Right lobe of liver (tissue), 6 donors: ENCODE measurements at regions not wholly inside any gene's neighbourhood (a gene's known extent, or its start where the extent isn't known, plus 50 kb on each side); places are given as distances from the start of the nearest gene placed in this dataset.

Experiments
- ATAC-seq, 4 donors: fragments of 200-7000 bp; cut with Tn5 transposase; one replicate each; pipeline ENCODE4 v1.9.1; 2020; ENCODE audit warnings: mild to moderate bottlenecking in 4 of 4, moderate library complexity in 4 of 4
- DNase-seq, 3 donors: peaks; one replicate each; pipeline ENCODE4 v3.0.0-alpha.2; 2020
- H3K27ac ChIP-seq, 3 donors: fragments of 200-600 bp; one replicate each; pipeline ENCODE4 v1.8.0; 2022
- H3K27me3 ChIP-seq, 2 donors: fragments of 200-600 bp; one replicate each; pipeline ENCODE4 v1.8.0; 2022
- H3K36me3 ChIP-seq, 4 donors: fragments of 200-600 bp; sonication (generic) in 1 of 4; one replicate each; pipeline versions ENCODE4 v1.5.1 to v1.8.0; 2017 to 2022; ENCODE audit warnings: control low read depth in 1 of 4
- H3K4me1 ChIP-seq, 4 donors: fragments of 200-600 bp; sonication (generic) in 1 of 4; one replicate each; pipeline versions ENCODE4 v1.5.1 to v1.8.0; 2017 to 2022; ENCODE audit warnings: control low read depth in 1 of 4
- H3K4me3 ChIP-seq, 3 donors: fragments of 200-600 bp; one replicate each; pipeline ENCODE4 v1.8.0; 2022
- H3K9me3 ChIP-seq, 4 donors: fragments of 200-600 bp; sonication (generic) in 1 of 4; one replicate each; pipeline versions ENCODE4 v1.5.1 to v1.8.0; 2017 to 2022; ENCODE audit warnings: control low read depth in 1 of 4
- POLR2A ChIP-seq: fragments of 450-650 bp; IDR thresholded peaks from one replicate; pipeline ENCODE4 v1.6.1; 2017; ENCODE audit warnings: antibody characterized with exemption, mild to moderate bottlenecking
- WGBS: methylation state at CpG from one replicate; pipeline ENCODE4 v1.1.6; 2018; ENCODE audit warnings: low coverage, low lambda C conversion rate; ENCODE audit not compliant: insufficient coverage; ENCODE audit errors: missing lambda C conversion rate; 5-methylcytosine and 5-hydroxymethylcytosine counted together
- intact Hi-C, 2 donors: fragments of 100-400 bp; cut with DNase I; formaldehyde crosslinking; loops; one replicate each; pipeline versions ENCODE4 v1.11.2 to v1.14.1; 2022
- TF ChIP-seq, protein P1 (sequence below), 4 donors: fragments of 200-600 bp in 3 of 4; fragments of 450-650 bp in 1 of 4; IDR thresholded peaks; one replicate each; pipeline versions ENCODE4 v1.5.1 to v1.8.0; 2016 to 2022; ENCODE audit warnings: antibody characterized with exemption in 4 of 4, mild to moderate bottlenecking in 2 of 4
- donor health status: DM: no; HTN: yes; CAD: no.
- donor health status: DM: no; HTN: no; CAD: no.
- donor health status: DM: no; HTN: no; CAD: no.
- donor health status: DM: no; HTN: yes; CAD: no.
- donor health status: DM: no; HTN: yes; CAD: no.

DNA sequence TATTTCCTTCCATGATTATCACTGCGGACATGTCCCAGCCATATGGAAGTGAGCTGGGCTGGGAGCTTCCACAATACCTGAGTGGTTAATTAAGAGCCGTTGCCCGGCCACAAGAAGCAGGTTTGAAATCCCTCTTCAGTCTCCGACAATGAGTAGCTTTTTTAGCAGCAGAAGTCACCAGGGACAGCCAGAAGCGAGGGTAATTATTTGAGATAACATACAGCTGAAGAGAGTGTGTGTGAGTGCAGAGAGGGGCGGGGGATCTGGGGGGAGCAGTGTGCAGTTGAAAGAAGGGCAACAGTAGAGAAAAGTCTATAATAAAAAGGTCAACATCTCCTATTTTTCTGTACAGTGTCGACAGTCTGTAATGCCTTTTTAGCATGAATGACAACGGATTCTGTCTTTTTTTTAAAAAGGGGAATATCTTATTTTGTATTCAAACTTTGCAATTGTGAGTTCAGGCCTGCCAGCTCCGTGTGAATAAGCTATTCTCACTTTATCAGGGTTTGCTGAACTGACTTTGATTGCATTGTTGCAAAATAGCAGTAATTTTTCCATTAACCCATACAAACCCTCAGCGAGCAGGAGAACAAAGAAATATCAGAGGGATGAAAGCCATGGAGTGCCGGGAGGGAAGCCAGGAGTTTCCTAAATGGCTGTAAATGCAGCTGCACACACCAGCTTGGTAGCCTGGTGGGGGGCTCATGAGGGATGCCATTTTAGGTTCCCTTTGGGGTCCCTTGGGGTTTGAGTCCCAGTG is 220.3 kb upstream of the IRX3 start:
- DNase-seq = no peak
- no peak overlapping the region for H3K27ac ChIP-seq
- H3K4me1 ChIP-seq = peaks cover 0 to 11% (median 0%) of the 10 kb centered on the region in 4 donors
- no peak overlapping the region for H3K4me3 ChIP-seq
- no peaks in the 10 kb centered on the region for H3K36me3 ChIP-seq
- WGBS = 41% methylated on average over 11 of the region's 11 CpGs
- intact Hi-C loops = no loop called here
- no peak for ATAC-seq
- H3K9me3 ChIP-seq = no peaks in the 10 kb centered on the region
- TF ChIP-seq, protein P1, sequence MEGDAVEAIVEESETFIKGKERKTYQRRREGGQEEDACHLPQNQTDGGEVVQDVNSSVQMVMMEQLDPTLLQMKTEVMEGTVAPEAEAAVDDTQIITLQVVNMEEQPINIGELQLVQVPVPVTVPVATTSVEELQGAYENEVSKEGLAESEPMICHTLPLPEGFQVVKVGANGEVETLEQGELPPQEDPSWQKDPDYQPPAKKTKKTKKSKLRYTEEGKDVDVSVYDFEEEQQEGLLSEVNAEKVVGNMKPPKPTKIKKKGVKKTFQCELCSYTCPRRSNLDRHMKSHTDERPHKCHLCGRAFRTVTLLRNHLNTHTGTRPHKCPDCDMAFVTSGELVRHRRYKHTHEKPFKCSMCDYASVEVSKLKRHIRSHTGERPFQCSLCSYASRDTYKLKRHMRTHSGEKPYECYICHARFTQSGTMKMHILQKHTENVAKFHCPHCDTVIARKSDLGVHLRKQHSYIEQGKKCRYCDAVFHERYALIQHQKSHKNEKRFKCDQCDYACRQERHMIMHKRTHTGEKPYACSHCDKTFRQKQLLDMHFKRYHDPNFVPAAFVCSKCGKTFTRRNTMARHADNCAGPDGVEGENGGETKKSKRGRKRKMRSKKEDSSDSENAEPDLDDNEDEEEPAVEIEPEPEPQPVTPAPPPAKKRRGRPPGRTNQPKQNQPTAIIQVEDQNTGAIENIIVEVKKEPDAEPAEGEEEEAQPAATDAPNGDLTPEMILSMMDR (IDR thresholded peaks at IDR 0.05) = no peak
- no peaks in the 10 kb centered on the region for H3K27me3 ChIP-seq

DNA sequence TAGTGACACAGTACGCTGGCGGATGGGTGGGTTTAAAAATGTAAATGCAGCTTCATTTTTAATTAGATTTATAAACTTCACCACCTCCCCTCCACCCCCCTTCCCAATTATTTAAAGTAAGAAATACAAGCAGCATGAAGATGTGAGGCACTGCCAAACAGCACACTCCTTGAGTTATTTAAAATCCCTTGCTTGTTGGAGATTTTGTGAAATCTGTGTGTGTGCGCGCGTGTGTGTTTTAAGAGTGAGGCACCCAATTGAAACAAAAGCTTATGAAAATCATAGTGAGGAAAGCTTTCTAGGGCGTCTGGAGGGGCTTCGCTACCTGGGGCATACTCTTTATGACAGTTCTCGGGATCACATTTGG is 219.6 kb upstream of the IRX3 start:
- DNase-seq = no peak
- TF ChIP-seq POLR2A = no peak
- TF ChIP-seq, protein P1 (IDR thresholded peaks at IDR 0.05) = no peak
- no peaks in the 10 kb centered on the region for H3K36me3 ChIP-seq
- 72% methylated on average over 8 of the region's 8 CpGs for WGBS
- peaks cover 0 to 11% (median 0%) of the 10 kb centered on the region in 4 donors for H3K4me1 ChIP-seq
- H3K27me3 ChIP-seq = no peaks in the 10 kb centered on the region
- intact Hi-C loops = no loop called here
- no peaks in the 10 kb centered on the region for H3K9me3 ChIP-seq
- H3K4me3 ChIP-seq = no peak overlapping the region
- ATAC-seq = no peak
- no peak overlapping the region for H3K27ac ChIP-seq

DNA sequence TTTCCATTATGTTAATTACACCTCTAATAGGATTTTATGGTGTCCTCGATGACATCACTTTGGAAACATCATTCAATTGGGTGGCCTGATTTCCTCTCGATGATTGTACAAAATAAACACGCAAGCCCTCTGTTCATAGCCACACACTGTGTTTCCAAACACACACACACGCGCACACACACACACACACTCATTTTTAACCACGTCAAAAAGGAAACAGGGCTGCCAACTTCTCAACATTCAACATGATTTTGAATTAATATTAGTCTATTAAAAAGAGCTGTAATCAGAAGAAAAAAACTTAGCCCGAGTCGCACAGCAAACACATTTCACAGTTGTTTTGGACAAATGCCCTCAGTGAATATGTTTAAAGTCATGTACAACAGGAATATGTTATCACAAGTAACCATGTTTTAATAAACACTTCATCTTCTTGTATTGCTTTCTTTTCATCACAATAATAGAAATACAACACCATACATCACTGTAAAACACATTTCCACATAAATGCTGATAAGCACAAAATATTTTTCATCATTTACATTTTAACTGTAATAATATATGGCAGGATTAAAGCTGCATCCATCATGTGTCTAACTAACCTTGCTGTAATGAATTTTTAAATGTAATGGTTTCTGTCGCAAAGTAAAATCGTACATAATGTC is 219.1 kb upstream of the IRX3 start:
- H3K27me3 ChIP-seq = no peaks in the 10 kb centered on the region
- intact Hi-C loops = no loop called here
- WGBS = 54% methylated on average over 10 of the region's 10 CpGs
- no peaks in the 10 kb centered on the region for H3K9me3 ChIP-seq
- H3K4me1 ChIP-seq = peaks cover 0 to 11% (median 0%) of the 10 kb centered on the region in 4 donors
- H3K27ac ChIP-seq = no peak overlapping the region
- DNase-seq = no peak
- H3K36me3 ChIP-seq = no peaks in the 10 kb centered on the region
- no peak overlapping the region for H3K4me3 ChIP-seq
- no peak for ATAC-seq
- no peak for TF ChIP-seq POLR2A
- TF ChIP-seq, protein P1 (IDR thresholded peaks at IDR 0.05) = no peak

DNA sequence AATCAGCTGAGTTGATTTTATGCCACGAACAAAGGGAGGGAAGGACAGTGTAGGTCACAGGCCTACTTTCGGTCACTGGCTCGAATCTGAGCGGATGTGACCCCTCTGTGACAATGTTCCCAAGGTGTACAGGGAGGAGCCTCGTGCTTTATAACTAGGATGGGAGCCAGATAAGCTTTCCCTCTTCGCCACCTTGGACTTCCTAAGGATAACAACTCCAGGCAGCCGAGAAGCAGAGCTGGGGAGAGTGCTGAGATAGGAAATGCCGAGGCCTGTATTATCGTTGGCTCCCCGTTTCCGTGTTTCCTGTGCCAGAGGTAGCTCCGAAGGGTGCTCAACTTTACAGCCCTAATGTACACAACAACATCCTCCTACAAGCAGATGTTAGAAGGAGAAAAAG is 217.8 kb upstream of the IRX3 start:
- H3K9me3 ChIP-seq = no peaks in the 10 kb centered on the region
- ATAC-seq (peak; percentile 30 to 67 (median 58)), DNase-seq (no peak)
- 61% methylated on average over 11 of the region's 12 CpGs for WGBS
- H3K27me3 ChIP-seq = no peaks in the 10 kb centered on the region
- H3K27ac ChIP-seq = no peak overlapping the region
- no peak overlapping the region for H3K4me3 ChIP-seq
- no peaks in the 10 kb centered on the region for H3K36me3 ChIP-seq
- peaks cover 0 to 9% (median 0%) of the 10 kb centered on the region in 4 donors for H3K4me1 ChIP-seq
- intact Hi-C loops = no loop called here
- TF ChIP-seq, protein P1 (IDR thresholded peaks at IDR 0.05) = no peak
- no peak for TF ChIP-seq POLR2A
